Activated naive CD4-positive, alpha-beta T cell (primary cell): ENCODE measurements at regions not wholly inside any gene's neighbourhood (a gene's known extent, or its start where the extent isn't known, plus 50 kb on each side); places are given as distances from the start of the nearest gene placed in this dataset.

ENCODE experiments used
- DNase-seq, 4 experiments: peaks; one replicate each; lab custom pipeline; 2025; lab: John Stamatoyannopoulos, UW

DNA sequence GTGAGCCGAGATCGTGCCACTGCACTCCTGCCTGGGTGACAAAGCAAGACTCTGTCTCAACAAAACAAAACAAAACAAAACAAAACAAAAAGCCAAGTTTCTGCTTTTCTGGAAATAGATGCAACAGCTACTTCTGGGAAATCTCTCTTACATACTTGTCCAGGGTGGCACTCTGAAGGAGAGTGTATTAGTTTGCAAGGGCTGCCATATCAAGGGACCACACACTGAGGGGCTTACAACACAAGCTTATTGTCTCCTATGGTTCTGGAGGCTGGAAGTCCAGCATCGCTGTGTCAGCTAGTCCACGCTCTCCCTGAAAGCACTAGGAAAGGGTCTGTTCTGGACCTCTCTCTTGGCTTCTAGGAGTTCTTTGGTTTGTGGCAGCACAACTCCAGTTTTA is 277.9 kb upstream of the WWC1 start:
- DNase-seq: no peak

DNA sequence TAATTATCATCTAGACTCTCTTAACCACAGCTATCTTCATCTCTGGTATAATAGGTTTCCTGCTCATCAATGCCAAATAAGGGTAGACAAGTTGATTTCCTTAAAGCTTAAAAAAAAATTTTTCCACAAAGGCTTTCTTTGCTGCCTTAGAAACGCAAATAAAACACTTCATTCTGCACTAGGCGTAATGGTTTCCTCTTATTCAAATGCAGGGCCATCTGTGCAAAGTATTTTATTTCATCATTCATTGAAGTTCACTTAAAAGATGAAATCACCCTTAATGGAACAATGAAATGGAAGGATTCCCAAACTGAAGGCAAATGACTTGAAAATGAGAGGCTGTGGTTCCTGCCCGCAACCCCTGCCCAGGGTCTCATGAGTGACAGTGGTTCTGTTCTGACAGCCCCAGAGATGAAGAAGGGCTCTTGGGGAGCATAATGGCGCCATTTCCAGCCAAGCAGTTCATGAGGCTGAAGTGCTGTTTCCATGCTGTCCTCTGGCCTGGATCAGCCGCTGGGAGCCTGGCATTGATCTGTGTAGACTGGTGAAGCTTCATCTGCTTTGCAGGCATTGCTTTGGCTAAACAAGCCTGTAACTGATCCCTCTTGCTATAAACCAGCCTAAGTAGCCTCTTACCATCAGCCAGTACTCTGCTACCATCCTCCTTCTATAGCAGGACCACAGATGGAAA is 276.9 kb upstream of the WWC1 start:
- no peak for DNase-seq

- no peak for DNase-seq
Measured at GRCh38 chr5:168015506-168015905, 275.9 kb upstream of the WWC1 start.

- DNase-seq: no peak
Measured at GRCh38 chr5:168017313-168017712, 274.1 kb upstream of the WWC1 start.

DNA sequence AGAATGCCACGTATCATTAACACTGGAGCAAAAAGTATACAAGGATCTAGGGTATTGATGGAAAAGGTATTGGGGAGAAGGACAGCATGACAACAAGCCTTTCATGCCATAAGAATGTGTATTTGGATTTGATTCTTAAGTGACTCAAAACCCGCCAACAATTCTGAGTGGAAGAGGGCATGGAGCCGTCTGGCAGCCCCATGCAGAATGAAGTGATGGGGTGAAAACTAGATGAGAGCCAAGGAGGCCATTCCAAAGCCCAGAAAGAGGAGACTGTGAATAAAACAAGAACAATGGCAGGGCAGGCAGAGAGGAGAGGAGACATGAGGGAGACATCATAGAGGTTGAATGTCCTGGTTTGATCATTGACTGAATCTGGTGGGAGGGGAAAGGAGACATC is 272.3 kb upstream of the WWC1 start:
- no peak for DNase-seq

DNA sequence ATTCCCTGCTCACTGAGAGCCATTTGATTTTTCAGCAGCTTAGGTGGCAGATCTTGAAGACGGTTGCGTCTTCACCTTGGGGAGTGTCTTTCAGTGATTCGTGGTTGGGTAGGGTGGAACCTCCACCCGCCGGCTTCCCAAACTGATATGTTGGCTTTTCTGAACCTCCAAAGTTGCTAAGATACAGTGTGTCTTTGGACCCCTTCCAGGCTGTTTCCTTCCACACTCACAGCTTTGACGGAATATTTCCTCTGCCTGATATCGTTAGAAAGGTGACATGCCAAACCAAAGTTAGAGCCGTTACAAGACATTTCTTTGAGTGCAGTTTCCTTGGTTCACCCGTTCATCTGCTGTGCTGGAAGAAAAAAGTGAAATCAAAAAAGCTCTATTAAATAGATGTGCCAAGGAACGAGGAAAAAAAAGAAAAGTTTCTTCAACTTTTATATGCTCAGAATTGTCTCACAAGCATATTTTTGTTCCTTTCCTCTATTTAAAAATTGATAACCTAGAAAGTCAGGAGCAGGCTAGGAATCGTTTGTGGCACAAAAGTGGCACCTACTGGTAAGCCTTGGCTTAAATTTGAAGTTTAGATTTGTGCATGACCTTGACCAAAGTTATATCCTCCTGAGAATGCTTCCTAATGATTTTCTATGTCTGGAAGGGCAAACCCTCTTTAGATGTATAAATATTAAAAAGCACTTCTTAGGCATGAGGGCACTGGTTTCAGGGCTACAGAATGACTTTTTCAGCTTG is 270.7 kb upstream of the WWC1 start:
- no peak for DNase-seq

- DNase-seq: no peak
Measured at GRCh38 chr5:168022446-168023169, 268.8 kb upstream of the WWC1 start.

GRCh38 chr5:168023191-168023590 is 268.3 kb upstream of the WWC1 start:
- no peak for DNase-seq

- no peak for DNase-seq
Measured at GRCh38 chr5:168024306-168024705, 267.1 kb upstream of the WWC1 start.

DNA sequence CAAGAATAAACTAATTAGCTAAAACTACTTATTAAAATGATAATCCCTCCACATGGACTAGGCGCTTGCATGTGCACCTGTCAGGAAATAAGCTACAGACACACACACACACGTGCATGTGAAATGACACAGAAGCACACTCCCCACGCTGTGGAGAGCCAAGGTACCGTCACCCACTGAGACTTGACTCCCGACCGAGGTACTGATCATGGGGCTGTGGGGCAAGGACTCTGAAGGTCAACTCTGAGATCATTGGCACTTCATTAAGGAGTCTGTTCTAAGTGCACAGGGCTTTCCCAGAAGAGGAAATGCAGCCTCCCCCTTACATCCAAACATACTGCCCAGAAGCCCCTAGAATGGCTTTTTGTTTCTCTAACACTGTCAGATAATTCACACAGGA is 264.4 kb upstream of the WWC1 start:
- DNase-seq: no peak

DNA sequence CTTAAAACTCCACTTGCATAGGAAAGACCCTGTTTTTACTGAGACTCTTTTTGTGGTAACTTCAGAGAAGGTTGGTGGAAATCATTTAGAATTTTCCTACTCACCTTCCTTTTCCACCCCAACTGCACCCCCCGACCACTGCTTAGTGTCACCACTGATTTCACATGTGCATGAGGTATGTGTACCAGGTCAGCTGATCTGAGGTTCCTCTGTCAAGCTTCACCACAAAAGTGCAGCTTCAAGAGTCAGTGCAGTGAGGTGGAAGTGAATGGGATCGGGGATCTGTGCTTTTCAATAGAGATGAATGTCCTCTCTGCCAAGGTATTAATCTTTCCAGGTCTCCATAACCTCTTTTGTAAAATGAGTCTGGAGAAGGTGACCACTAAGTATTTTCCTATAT is 260.5 kb upstream of the WWC1 start:
- DNase-seq: no peak

DNA sequence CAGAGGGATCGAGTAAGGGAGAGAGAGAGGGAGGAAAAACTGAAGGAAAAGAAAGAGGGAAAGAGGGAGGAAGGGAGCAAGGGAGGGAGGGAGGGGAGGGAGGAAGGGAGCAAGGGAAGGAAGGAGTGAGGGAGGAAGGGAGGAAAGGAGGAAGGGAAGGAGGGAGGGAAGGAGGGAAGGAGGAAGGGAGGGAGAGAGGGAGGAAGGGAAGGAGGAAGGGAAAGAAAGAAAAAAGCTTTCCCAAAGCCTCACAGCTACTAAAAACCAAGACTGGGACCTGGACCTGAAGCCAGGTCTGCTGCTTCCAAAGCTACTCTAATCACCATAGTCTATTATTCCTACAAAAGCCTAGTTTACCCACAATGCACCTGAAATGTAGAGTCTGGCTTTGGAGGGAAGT is 259.8 kb upstream of the WWC1 start:
- DNase-seq: no peak

DNA sequence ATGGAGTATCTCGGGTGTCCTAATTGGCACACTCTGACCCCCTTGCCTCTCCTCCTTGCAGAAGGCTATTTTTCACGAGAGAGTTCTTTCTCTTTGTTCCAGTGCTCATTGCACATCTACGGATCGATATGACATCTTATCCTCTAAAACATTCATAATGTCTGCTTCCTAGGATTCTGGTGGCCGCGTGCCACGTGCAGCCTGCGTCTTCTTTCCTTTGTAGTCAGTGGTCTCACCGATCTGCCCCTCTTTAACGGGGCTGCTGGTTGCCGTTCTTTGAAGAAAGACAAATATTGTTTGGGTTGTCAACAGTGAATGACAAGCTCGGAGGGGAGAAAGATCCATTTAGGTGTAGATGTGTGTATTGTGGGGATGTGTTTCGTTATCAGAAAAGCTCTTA is 252.4 kb upstream of the WWC1 start:
- no peak for DNase-seq

DNA sequence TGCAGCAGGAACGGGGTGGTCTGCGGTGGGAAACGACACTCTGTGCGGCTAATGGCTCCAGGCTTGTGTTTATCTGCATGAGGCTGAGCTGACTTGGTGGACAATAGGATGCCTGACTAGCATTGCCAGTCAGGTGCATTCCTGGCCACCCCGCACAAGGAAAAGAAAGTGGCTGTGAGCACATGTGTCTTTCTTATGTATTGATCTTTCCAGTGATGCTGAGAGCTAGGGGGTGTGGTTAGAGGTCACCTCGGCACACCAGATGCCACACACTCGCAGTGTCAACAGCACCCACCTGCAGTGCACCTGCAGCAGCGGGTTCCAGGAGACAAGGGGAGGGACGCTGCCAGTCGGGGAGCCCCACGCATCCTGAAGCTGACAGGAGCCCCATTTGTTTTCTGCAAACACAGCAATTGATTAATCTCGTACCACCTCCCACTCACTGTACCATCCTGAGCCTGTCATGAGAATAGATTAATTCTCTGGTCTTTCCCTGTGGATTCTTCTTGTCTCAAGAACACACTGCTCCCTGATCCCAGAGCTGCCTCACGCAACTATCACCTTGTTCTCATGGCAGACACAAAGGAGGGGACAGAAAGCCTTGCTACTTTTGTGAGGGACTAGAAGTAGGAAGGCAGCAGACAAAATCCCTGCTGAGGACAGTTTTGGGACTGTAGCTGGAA is 251.7 kb upstream of the WWC1 start:
- no peak for DNase-seq

DNA sequence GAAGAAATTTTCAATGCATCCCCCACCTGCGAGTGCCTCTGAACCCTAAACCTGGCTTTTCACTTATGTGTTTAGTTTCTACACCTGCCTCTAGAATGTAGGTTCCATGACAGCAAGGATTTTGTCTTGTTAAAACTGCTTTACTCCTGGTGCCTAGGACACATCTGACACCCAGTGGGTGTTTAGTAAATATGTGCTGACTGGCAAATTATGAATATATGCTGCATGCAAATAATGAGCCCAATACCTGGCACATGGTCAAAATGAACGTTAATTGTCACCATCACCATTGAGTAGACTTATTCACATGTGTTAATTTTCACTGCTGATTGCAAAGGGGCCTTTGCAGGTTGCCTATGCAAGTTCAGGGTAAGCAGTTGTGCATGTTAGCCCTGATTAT is 249.9 kb upstream of the WWC1 start:
- no peak for DNase-seq

DNA sequence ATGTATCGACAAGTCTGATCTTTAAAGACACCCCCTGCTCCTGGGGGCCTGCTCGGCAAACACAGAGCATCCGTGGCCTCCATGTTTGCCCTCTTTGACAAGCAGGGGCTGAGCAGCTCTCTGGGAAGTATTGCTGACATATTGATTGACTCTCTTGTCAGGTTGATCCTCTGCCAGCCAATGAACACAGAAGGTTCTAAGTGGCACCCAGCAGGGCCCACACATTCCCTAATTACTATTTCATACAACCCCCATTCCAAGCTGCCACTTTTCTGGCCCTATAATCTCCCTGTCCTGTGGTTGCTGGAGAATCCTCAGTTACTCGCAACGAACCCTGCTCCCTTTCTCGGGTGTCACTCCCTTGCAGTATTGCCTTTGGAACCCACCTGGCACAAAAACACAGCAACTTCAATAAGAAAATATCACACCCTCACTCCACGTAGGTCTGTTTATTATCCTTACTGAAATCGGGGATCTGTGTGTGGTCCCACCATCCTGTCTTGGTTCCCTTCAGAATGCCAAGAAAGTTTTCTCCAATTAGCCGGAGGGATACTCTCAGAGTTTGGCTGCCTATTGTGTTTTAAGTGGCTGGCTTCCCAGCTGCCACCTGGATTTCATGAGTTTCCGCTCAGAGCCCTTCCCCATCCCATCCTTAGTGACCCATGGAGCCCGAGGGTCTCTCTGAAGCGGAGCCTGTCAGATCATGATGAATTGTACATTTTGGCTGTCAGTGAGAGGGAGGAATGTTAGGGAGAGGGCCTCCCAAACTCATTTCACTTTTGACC is 249.0 kb upstream of the WWC1 start:
- no peak for DNase-seq

GRCh38 chr5:168046163-168046562 is 245.3 kb upstream of the WWC1 start:
- no peak for DNase-seq

DNA sequence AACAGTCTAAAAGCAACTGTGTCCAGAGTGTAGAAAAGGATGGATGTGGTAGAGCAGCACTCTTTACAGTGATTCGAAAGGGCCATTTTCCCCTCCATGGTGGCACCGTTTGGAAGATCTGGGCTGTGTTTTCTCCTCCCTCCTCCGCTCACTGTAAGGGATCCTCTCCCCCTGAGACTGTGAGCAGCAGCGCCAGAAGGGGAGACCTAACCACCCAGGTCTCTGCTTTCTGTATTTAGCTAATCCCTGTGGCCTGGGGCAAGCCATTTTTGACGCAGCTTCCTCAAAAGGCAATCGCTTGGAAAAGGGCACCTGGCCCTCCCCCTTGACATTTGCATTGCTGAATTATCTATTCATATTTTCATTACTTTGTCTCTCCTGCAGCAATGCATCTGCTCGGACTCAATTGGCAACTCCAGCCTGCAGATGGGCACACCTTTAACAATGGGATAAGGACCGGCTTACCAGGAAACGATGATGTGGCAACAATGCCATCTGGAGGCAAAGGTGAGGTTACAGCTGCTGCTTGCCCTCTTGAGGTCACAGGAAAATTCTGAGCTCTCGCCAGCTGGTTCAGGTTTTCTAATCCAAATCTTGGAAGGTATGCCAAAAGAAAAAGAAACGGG is 244.3 kb upstream of the WWC1 start:
- no peak for DNase-seq

DNA sequence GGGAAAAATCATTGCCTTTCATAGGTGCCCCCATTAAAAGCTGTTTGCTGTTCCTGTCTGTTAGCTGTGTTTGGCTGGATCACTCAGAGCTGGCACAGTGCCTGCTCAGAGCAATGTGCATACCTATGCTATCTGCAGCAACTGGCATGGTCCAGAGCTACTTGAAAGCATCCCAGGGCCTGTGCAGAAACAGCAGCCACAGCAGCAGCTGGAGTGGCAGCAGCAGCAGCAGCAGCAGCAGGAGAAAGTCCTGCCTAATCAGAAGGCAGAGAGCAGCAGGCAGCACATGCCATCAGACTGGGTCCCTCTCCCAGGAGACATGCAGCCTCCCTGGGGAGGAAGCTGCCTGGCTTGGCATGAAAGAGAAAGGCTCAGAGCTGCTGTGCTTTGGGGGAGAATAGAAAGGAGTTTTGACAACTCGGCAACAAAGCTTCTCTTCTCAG is 243.8 kb upstream of the WWC1 start:
- no peak for DNase-seq

DNA sequence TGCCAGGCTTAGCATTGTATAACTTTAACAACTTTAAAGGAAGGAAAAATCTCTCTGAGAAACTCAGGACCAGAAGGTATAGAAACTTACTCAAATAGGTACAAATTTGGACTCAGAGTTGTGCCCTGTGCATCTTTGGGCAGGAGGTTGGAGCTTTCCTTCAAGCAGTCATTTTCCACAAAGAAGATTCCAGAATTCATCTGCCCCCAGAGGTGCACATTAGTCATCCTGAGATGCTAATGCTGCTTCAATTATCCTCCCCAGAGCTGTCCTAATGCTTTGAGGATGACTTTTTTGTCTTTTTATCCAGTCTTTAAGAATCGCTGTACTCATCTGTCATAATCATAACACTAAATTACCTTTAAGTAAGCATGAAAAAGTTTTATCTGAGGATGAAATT is 243.0 kb upstream of the WWC1 start:
- DNase-seq: no peak

DNA sequence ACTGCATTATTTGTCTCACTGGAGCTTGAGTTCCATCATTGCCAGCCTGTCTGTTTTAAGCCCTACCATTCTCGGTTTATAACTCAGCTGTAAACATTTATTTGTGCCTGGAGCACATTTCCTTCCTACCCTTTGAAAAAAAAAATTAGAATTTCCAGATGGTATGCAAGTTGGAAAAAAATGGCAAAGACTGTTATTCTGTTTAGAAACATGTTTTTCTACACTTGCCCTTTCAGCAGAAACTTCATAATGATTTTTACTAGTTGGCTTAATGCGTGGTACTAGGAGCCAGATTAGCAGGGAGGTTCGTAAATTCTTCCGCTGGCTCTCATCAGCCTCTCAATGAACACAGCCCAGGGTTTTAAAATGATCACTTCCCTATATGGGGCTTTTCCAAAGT is 238.8 kb upstream of the WWC1 start:
- DNase-seq: no peak
